ENCODE measurements at regions not wholly inside any gene's neighbourhood (a gene's known extent, or its start where the extent isn't known, plus 50 kb on each side); places are given as distances from the start of the nearest gene placed in this dataset.

DNA sequence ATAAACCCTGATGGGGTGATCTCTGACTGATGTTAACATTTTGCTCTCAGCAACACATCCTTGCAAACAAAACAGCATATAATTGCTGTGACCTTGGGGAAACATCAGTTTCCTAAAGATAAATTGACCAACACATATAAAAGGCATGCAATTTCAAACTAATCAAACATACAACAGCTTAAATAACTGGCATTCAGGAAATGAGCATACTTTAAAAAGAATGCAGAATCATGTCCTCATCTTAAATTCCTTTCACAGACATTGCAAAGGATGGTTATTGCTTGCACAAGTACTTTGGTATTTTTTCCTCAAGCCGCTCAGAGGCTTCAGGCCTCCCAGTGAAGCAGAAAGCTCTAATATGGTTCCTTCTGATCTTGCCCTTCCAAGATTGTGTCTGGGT lies 53.4 kb upstream of the RGS18 start:
- DNase-seq (ENCODE audit: low read depth, low spot score) = no peak
- in situ Hi-C loops (cut with HindIII; ENCODE audit: low pct_unique_long_range_greater_than_20kb, low sequenced_read_pairs) = no loop called here

DNA sequence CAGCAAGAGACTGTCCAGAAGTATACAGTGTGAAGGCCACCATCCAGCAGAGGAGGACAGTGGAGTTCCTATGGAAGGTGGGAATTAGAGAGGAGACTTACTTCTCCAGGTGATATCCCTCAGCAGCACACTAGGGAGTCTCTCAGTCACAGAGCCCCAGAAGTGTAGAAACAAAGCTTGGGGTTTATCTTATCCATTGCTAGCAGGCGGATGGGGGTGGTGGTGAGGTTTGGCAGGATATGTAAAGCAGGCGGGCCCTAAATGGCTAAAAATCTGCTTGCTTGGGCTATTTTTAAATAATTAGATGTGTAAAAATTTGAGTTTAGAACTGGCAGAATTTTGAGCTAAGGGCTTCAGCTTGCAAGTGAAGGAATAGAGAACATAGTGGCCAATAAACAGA lies 50.1 kb upstream of the RGS18 start:
- in situ Hi-C loops (cut with HindIII; ENCODE audit: low pct_unique_long_range_greater_than_20kb, low sequenced_read_pairs) = no loop called here
- DNase-seq (ENCODE audit: low read depth, low spot score) = no peak

Small RNAs in the stretch of these regions (small RNA-seq; reads per million reads assigned to genes)
- gene AL139135.1 (0 reads per million in 2 experiments), gene AL713866.2 (0 reads per million in 2 experiments)

All from SK-MEL-5 (cell line).